ENCODE measurements at regions not wholly inside any gene's neighbourhood (a gene's known extent, or its start where the extent isn't known, plus 50 kb on each side); places are given as distances from the start of the nearest gene placed in this dataset.

DNA sequence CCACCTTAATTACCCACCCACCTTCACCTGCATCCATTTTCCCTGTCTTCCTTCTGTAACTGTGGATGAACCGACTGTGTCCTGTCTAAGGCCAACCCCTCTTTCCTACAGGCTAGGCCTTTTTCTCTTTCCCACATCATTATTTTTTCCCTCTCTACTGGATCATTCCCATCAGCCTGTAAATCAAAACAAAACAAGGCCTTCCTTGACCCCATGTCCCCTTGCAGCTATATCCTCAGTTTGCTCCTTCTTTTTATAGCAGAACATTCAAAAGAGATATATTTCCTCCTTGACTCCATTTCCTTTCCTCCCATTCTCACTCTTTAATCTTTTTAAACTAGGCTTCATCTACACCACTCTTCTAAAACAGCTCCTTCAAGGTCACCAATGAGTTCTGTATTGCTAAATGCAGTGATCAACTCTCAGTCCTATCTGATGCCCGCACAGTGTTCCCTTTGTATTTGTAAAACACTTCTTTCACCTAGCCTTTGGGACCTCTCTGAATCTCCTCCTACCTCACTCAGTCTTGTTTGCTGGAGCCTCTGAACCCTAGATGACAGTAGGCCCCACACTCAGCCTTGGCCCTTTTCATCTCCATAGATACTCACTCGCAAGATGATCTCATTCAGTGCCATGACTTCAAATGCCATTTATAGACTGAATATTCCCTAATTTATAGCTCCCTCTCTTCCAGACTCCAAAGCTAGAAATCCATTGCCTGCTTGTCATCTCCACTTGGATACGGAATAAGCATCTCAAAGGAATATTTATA is 55.7 kb downstream of the CXCR4 start:
- H3K9me2 ChIP-seq (ENCODE audit: insufficient read depth), result no peaks in the 10 kb centered on the region
- no peak overlapping the region for H3K4me3 ChIP-seq
- no peaks in the 10 kb centered on the region for H3K9me3 ChIP-seq (ENCODE audit: insufficient read depth, low read depth)
- POLR2A ChIA-PET (ENCODE audit: unreplicated experiment), result interaction anchor here (0.7 kb wide), 1 partner anchor 1258 kb away, joined by 4 read pairs; no protein-coding TSS in a partner anchor
- no peaks in the 10 kb centered on the region for H3K27me3 ChIP-seq (ENCODE audit: insufficient read depth, low read depth)
- TF ChIP-seq, protein P1, sequence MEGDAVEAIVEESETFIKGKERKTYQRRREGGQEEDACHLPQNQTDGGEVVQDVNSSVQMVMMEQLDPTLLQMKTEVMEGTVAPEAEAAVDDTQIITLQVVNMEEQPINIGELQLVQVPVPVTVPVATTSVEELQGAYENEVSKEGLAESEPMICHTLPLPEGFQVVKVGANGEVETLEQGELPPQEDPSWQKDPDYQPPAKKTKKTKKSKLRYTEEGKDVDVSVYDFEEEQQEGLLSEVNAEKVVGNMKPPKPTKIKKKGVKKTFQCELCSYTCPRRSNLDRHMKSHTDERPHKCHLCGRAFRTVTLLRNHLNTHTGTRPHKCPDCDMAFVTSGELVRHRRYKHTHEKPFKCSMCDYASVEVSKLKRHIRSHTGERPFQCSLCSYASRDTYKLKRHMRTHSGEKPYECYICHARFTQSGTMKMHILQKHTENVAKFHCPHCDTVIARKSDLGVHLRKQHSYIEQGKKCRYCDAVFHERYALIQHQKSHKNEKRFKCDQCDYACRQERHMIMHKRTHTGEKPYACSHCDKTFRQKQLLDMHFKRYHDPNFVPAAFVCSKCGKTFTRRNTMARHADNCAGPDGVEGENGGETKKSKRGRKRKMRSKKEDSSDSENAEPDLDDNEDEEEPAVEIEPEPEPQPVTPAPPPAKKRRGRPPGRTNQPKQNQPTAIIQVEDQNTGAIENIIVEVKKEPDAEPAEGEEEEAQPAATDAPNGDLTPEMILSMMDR (conservative IDR thresholded peaks at IDR 0.05), result no peak
- TF ChIP-seq EZH2 (IDR thresholded peaks at IDR 0.05; ENCODE audit: low read depth), result no peak
- no TSS peak for BruUV-seq (replicated peaks)
- H3F3A ChIP-seq (ENCODE audit: insufficient read depth, low read depth), result no peaks in the 10 kb centered on the region
- DNase-seq, result no peak
- intact Hi-C loops (cut with micrococcal nuclease; ENCODE audit: unreplicated experiment), result no loop called here
- no peaks in the 10 kb centered on the region for H3K79me2 ChIP-seq (ENCODE audit: low read depth)
- no peak overlapping the region for H2AFZ ChIP-seq
- peaks cover 7% of the 10 kb centered on the region; the same call in 1 of the 2 replicates for H3K4me1 ChIP-seq (replicated peaks; ENCODE audit: insufficient read depth)
- H3K27ac ChIP-seq, result no peak overlapping the region
- H3K4me2 ChIP-seq, result no peak overlapping the region
- H4K20me1 ChIP-seq (ENCODE audit: insufficient read depth), result no peaks in the 10 kb centered on the region
- no peaks in the 10 kb centered on the region for H3K36me3 ChIP-seq (ENCODE audit: low read depth)
- CTCF ChIA-PET, result interaction anchor here (0.6 kb wide), 1 partner anchor 132 kb away, joined by 4 read pairs; no protein-coding TSS in a partner anchor

DNA sequence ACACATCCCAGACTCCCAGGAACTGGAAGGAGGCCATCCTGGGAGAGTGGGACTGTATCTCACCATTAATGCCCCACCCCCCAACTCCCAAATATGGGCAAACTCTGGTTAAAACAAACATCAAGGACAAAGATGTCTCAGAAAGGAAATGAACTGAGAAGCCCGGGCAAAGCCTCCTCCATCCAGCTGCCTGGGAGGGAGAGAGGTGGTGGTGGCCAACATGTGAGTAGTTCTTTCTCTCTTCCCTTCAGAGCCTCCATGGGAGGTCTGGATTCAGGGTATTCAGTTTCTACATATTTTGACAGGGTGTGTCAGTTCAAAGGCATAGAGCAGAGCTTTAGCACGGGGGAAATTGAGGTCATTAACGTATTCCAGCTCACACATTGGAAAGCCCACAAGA is 57.5 kb downstream of the CXCR4 start:
- TF ChIP-seq, protein P1 (conservative IDR thresholded peaks at IDR 0.05), result no peak
- TF ChIP-seq EZH2 (IDR thresholded peaks at IDR 0.05; ENCODE audit: low read depth), result no peak

DNA sequence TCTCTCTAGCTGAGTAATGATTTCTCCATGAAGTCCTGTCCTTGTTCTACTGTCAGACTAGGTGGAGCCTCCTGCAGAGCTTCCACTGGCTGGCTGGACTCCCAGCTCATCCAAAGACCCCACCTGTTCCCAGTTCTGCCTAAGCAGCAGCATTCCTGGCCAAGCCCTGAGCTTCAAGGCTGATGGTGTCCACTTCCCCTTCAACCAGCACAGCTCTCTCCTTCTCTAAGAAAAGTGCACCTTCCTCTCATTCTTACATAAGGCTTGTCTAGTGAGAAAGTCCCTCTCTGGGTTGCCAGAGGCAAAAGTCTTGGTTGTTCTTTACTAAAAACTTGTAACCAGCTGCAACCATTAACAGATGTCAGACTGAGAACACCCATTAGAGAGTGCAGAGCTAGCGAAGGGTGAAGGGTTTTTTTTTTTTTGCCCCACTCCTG is 58.9 kb downstream of the CXCR4 start:
- Histone ChIP-seq H2AFZ (no peak overlapping the region), H3K4me1 (replicated peaks; ENCODE audit: insufficient read depth) (no peaks in the 10 kb centered on the region), H3K27me3 (ENCODE audit: insufficient read depth, low read depth) (no peaks in the 10 kb centered on the region), H3K4me3 (no peak overlapping the region), H4K20me1 (ENCODE audit: insufficient read depth) (no peaks in the 10 kb centered on the region), H3F3A (ENCODE audit: insufficient read depth, low read depth) (no peaks in the 10 kb centered on the region), H3K4me2 (no peak overlapping the region), H3K9me3 (ENCODE audit: insufficient read depth, low read depth) (no peaks in the 10 kb centered on the region), H3K36me3 (ENCODE audit: low read depth) (no peaks in the 10 kb centered on the region), H3K9me2 (ENCODE audit: insufficient read depth) (no peaks in the 10 kb centered on the region), H3K79me2 (ENCODE audit: low read depth) (no peaks in the 10 kb centered on the region), H3K27ac (no peak overlapping the region)
- TF ChIP-seq, protein P1 (conservative IDR thresholded peaks at IDR 0.05), result no peak
- TF ChIP-seq EZH2 (IDR thresholded peaks at IDR 0.05; ENCODE audit: low read depth), result no peak
- ChIA-PET POLR2A (ENCODE audit: unreplicated experiment) (no interaction called here), CTCF (no interaction called here)
- BruUV-seq (replicated peaks), result no TSS peak
- DNase-seq, result no peak
- intact Hi-C loops (cut with micrococcal nuclease; ENCODE audit: unreplicated experiment), result no loop called here

More for the DNA sequence above, 57.5 kb downstream of the CXCR4 start:
- Histone ChIP-seq H3K9me2 (ENCODE audit: insufficient read depth) (no peaks in the 10 kb centered on the region), H4K20me1 (ENCODE audit: insufficient read depth) (no peaks in the 10 kb centered on the region), H3F3A (ENCODE audit: insufficient read depth, low read depth) (no peaks in the 10 kb centered on the region), H3K36me3 (ENCODE audit: low read depth) (no peaks in the 10 kb centered on the region), H3K9me3 (ENCODE audit: insufficient read depth, low read depth) (no peaks in the 10 kb centered on the region), H3K27me3 (ENCODE audit: insufficient read depth, low read depth) (no peaks in the 10 kb centered on the region), H2AFZ (no peak overlapping the region), H3K79me2 (ENCODE audit: low read depth) (no peaks in the 10 kb centered on the region), H3K4me1 (replicated peaks; ENCODE audit: insufficient read depth) (peaks cover 5% of the 10 kb centered on the region; the same call in 1 of the 2 replicates), H3K4me3 (no peak overlapping the region), H3K27ac (no peak overlapping the region), H3K4me2 (no peak overlapping the region)
- POLR2A ChIA-PET (ENCODE audit: unreplicated experiment), result no interaction called here
- intact Hi-C loops (cut with micrococcal nuclease; ENCODE audit: unreplicated experiment), result no loop called here
- CTCF ChIA-PET, result no interaction called here
- DNase-seq, result no peak
- BruUV-seq (replicated peaks), result no TSS peak

Measured in PC-9 (cell line).